Thyroid gland (tissue), 4 donors: ENCODE measurements at regions not wholly inside any gene's neighbourhood (a gene's known extent, or its start where the extent isn't known, plus 50 kb on each side); places are given as distances from the start of the nearest gene placed in this dataset.

Experiments used
- POLR2A ChIP-seq, 2 donors: fragments of 450-650 bp; IDR thresholded peaks; one replicate each; pipeline ENCODE4 v1.6.1; 2017; ENCODE audit warnings: antibody characterized with exemption in 2 of 2, mild to moderate bottlenecking in 2 of 2, moderate library complexity in 1 of 2
- TF ChIP-seq, protein P1 (sequence below), 6 experiments: fragments of 200-600 bp in 3 of 6; fragments of 450-650 bp in 3 of 6; sonication (generic) in 3 of 6; IDR thresholded peaks; one replicate each; pipeline ENCODE4 v1.5.1; 2016 to 2019; ENCODE audit warnings: antibody characterized with exemption in 6 of 6, mild to moderate bottlenecking in 2 of 6, inconsistent platforms in 1 of 6, moderate library complexity in 1 of 6

DNA sequence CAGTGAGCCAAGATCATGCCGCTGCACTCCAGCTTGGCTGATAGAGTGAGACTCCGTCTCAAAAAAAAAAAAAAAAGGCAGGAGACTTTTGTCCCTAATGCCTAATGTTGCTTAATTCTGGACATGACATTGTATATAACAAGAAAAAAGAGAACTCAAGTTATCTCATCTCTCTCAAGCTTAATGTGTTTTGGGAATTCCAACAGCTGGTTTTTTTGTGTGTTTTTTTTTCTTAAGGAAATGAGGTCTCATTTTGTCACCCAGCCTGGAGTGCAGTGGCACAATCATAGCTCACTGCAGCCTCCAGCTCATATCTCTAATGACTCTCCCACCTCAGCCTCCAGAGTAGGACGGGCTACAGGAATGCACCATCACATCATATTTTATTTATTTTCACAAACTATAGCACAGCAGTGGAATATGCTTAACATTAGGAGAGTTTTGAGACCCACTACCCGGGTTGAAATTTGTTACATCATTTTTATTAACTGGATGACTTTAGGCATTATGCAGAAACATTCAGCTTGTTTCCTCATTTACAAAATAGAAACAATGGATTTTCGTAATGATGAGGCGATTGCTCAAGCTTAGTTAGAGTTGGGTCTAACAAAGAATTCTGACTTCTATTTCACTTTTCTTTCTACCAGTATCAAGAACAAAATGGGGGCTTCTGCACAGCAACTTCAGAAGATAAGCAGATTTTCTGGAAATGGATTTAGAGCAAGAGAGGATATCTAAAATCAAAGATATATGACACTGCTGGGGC, 104.1 kb upstream of the BTN3A2 start:
- TF ChIP-seq, protein P1, sequence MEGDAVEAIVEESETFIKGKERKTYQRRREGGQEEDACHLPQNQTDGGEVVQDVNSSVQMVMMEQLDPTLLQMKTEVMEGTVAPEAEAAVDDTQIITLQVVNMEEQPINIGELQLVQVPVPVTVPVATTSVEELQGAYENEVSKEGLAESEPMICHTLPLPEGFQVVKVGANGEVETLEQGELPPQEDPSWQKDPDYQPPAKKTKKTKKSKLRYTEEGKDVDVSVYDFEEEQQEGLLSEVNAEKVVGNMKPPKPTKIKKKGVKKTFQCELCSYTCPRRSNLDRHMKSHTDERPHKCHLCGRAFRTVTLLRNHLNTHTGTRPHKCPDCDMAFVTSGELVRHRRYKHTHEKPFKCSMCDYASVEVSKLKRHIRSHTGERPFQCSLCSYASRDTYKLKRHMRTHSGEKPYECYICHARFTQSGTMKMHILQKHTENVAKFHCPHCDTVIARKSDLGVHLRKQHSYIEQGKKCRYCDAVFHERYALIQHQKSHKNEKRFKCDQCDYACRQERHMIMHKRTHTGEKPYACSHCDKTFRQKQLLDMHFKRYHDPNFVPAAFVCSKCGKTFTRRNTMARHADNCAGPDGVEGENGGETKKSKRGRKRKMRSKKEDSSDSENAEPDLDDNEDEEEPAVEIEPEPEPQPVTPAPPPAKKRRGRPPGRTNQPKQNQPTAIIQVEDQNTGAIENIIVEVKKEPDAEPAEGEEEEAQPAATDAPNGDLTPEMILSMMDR (IDR thresholded peaks at IDR 0.05), result no peak
- no peak for TF ChIP-seq POLR2A (IDR thresholded peaks at IDR 0.05)
